GM23338 (cell line): ENCODE measurements at regions not wholly inside any gene's neighbourhood (a gene's known extent, or its start where the extent isn't known, plus 50 kb on each side); places are given as distances from the start of the nearest gene placed in this dataset.

Source experiments
- EZH2 ChIP-seq: fragments of 200-600 bp; sonication (generic); IDR thresholded peaks from one replicate; pipeline ENCODE4 v1.8.0; 2017; ENCODE audit warnings: antibody characterized with exemption, mild to moderate bottlenecking, low read depth; ENCODE audit not compliant: unreplicated experiment
- JUNB ChIP-seq: IDR thresholded peaks from one replicate; pipeline ENCODE4 v1.6.1; 2016; ENCODE audit warnings: antibody characterized with exemption; ENCODE audit not compliant: unreplicated experiment
- POLR2AphosphoS5 ChIP-seq: IDR thresholded peaks from 2 replicates; pipeline ENCODE4 v1.6.1; 2016; ENCODE audit warnings: antibody characterized with exemption, low read depth
- TF ChIP-seq, protein P1 (sequence below): fragments of 250-450 bp; sonication (Bioruptor Pico); IDR thresholded peaks from 2 replicates; pipeline ENCODE4 v1.5.0; 2020; ENCODE audit warnings: mild to moderate bottlenecking, moderate library complexity
- TF ChIP-seq, protein P2 (sequence below), 2 experiments: fragments of 200-600 bp in 1 of 2; sonication (generic) in 1 of 2; conservative IDR thresholded peaks; 2 replicates each; pipeline versions ENCODE4 v1.5.1 to v1.6.1; 2016 to 2017; ENCODE audit warnings: antibody characterized with exemption in 2 of 2, low read depth in 2 of 2, mild to moderate bottlenecking in 2 of 2, moderate library complexity in 1 of 2
- TF ChIP-seq, protein P3 (sequence below): IDR thresholded peaks from 2 replicates; pipeline ENCODE4 v1.6.1; 2016; ENCODE audit warnings: antibody characterized with exemption
- TF ChIP-seq, protein P4 (sequence below): IDR thresholded peaks from one replicate; pipeline ENCODE4 v1.6.1; 2018; ENCODE audit warnings: antibody characterized with exemption; ENCODE audit not compliant: unreplicated experiment

DNA sequence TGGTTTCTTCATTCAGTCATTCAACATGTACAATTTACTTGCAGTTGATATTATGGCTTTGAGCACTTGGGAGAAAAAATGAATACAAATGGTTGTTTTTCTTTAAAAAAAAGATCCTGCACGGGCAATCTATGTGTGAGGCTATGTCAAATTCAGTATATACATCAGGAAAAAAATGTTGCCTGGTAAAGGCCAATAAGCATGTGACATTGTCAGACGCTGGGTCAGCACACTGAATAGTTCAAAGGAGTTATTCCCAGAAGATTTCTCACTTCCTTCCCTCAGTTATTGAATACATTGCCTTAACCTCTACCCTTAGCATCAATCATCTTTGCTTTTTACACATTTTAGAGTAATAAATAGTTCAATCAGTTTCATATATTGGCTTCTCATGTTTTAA lies 319.2 kb downstream of the NUAK1 start:
- TF ChIP-seq, protein P1, sequence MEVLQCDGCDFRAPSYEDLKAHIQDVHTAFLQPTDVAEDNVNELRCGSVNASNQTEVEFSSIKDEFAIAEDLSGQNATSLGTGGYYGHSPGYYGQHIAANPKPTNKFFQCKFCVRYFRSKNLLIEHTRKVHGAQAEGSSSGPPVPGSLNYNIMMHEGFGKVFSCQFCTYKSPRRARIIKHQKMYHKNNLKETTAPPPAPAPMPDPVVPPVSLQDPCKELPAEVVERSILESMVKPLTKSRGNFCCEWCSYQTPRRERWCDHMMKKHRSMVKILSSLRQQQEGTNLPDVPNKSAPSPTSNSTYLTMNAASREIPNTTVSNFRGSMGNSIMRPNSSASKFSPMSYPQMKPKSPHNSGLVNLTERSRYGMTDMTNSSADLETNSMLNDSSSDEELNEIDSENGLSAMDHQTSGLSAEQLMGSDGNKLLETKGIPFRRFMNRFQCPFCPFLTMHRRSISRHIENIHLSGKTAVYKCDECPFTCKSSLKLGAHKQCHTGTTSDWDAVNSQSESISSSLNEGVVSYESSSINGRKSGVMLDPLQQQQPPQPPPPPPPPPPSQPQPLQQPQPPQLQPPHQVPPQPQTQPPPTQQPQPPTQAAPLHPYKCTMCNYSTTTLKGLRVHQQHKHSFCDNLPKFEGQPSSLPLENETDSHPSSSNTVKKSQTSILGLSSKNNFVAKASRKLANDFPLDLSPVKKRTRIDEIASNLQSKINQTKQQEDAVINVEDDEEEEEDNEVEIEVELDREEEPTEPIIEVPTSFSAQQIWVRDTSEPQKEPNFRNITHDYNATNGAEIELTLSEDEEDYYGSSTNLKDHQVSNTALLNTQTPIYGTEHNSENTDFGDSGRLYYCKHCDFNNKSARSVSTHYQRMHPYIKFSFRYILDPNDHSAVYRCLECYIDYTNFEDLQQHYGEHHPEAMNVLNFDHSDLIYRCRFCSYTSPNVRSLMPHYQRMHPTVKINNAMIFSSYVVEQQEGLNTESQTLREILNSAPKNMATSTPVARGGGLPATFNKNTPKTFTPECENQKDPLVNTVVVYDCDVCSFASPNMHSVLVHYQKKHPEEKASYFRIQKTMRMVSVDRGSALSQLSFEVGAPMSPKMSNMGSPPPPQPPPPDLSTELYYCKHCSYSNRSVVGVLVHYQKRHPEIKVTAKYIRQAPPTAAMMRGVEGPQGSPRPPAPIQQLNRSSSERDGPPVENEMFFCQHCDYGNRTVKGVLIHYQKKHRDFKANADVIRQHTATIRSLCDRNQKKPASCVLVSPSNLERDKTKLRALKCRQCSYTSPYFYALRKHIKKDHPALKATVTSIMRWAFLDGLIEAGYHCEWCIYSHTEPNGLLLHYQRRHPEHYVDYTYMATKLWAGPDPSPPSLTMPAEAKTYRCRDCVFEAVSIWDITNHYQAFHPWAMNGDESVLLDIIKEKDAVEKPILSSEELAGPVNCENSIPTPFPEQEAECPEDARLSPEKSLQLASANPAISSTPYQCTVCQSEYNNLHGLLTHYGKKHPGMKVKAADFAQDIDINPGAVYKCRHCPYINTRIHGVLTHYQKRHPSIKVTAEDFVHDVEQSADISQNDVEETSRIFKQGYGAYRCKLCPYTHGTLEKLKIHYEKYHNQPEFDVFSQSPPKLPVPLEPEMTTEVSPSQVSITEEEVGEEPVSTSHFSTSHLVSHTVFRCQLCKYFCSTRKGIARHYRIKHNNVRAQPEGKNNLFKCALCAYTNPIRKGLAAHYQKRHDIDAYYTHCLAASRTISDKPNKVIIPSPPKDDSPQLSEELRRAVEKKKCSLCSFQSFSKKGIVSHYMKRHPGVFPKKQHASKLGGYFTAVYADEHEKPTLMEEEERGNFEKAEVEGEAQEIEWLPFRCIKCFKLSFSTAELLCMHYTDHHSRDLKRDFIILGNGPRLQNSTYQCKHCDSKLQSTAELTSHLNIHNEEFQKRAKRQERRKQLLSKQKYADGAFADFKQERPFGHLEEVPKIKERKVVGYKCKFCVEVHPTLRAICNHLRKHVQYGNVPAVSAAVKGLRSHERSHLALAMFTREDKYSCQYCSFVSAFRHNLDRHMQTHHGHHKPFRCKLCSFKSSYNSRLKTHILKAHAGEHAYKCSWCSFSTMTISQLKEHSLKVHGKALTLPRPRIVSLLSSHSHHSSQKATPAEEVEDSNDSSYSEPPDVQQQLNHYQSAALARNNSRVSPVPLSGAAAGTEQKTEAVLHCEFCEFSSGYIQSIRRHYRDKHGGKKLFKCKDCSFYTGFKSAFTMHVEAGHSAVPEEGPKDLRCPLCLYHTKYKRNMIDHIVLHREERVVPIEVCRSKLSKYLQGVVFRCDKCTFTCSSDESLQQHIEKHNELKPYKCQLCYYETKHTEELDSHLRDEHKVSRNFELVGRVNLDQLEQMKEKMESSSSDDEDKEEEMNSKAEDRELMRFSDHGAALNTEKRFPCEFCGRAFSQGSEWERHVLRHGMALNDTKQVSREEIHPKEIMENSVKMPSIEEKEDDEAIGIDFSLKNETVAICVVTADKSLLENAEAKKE (CRISPR knock-in tag) = no peak
- TF ChIP-seq EZH2 = no peak
- TF ChIP-seq, protein P2, sequence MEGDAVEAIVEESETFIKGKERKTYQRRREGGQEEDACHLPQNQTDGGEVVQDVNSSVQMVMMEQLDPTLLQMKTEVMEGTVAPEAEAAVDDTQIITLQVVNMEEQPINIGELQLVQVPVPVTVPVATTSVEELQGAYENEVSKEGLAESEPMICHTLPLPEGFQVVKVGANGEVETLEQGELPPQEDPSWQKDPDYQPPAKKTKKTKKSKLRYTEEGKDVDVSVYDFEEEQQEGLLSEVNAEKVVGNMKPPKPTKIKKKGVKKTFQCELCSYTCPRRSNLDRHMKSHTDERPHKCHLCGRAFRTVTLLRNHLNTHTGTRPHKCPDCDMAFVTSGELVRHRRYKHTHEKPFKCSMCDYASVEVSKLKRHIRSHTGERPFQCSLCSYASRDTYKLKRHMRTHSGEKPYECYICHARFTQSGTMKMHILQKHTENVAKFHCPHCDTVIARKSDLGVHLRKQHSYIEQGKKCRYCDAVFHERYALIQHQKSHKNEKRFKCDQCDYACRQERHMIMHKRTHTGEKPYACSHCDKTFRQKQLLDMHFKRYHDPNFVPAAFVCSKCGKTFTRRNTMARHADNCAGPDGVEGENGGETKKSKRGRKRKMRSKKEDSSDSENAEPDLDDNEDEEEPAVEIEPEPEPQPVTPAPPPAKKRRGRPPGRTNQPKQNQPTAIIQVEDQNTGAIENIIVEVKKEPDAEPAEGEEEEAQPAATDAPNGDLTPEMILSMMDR (conservative IDR thresholded peaks at IDR 0.05; ENCODE audit: low read depth in 2 of 2) = no peak
- TF ChIP-seq JUNB = no peak
- TF ChIP-seq, protein P3, sequence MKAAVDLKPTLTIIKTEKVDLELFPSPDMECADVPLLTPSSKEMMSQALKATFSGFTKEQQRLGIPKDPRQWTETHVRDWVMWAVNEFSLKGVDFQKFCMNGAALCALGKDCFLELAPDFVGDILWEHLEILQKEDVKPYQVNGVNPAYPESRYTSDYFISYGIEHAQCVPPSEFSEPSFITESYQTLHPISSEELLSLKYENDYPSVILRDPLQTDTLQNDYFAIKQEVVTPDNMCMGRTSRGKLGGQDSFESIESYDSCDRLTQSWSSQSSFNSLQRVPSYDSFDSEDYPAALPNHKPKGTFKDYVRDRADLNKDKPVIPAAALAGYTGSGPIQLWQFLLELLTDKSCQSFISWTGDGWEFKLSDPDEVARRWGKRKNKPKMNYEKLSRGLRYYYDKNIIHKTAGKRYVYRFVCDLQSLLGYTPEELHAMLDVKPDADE = no peak
- TF ChIP-seq POLR2AphosphoS5 = no peak
- TF ChIP-seq, protein P4, sequence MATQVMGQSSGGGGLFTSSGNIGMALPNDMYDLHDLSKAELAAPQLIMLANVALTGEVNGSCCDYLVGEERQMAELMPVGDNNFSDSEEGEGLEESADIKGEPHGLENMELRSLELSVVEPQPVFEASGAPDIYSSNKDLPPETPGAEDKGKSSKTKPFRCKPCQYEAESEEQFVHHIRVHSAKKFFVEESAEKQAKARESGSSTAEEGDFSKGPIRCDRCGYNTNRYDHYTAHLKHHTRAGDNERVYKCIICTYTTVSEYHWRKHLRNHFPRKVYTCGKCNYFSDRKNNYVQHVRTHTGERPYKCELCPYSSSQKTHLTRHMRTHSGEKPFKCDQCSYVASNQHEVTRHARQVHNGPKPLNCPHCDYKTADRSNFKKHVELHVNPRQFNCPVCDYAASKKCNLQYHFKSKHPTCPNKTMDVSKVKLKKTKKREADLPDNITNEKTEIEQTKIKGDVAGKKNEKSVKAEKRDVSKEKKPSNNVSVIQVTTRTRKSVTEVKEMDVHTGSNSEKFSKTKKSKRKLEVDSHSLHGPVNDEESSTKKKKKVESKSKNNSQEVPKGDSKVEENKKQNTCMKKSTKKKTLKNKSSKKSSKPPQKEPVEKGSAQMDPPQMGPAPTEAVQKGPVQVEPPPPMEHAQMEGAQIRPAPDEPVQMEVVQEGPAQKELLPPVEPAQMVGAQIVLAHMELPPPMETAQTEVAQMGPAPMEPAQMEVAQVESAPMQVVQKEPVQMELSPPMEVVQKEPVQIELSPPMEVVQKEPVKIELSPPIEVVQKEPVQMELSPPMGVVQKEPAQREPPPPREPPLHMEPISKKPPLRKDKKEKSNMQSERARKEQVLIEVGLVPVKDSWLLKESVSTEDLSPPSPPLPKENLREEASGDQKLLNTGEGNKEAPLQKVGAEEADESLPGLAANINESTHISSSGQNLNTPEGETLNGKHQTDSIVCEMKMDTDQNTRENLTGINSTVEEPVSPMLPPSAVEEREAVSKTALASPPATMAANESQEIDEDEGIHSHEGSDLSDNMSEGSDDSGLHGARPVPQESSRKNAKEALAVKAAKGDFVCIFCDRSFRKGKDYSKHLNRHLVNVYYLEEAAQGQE = no peak
